NCI-H1105 treated with DMSO at 0.1 percent for 48 hours (cell line): ENCODE measurements at regions not wholly inside any gene's neighbourhood (a gene's known extent, or its start where the extent isn't known, plus 50 kb on each side); places are given as distances from the start of the nearest gene placed in this dataset.

ENCODE experiments used
- DNase-seq: peaks from one replicate; lab custom pipeline; 2025; lab: John Stamatoyannopoulos, UW

GRCh38 chr4:77367638-77368037 lies 210.6 kb downstream of the CCNG2 start:
- DNase-seq: no peak

- no peak for DNase-seq
Observed at GRCh38 chr4:77372375-77372774, 215.4 kb downstream of the CCNG2 start.

GRCh38 chr4:77375866-77376607 lies 219.0 kb downstream of the CCNG2 start:
- DNase-seq: no peak

DNA sequence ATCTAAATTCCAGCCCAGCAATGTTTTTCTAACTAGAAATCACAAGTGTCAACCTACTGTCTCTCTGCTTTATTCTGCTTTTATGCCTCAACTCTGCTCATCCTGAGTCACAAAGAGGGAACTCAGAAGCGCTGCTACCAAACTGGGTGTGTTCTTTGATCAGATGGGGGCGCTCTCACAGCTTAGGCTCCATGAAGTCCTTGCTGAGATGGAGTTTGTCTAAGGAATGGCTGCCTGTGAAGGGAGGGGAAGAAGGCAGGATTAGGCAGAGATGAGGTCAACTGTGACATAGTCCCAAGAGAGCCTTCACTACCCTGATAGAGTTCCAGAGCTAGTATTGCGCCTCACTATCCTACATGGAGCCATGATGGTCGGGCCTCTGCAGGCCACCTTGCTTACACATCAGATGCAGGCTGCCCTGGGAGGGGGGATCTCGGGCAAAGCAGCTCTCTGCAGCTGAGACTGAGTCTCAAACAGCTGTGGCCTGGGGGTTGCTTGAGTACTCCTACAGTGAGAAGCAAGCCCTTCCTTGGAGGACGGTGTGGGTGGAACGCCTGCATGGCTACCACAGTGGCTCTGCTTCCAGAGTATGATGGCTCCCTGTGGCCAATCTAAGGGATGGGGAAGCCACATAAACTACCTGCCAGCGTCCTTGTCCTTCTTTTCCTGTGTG lies 219.9 kb downstream of the CCNG2 start:
- DNase-seq: no peak

DNA sequence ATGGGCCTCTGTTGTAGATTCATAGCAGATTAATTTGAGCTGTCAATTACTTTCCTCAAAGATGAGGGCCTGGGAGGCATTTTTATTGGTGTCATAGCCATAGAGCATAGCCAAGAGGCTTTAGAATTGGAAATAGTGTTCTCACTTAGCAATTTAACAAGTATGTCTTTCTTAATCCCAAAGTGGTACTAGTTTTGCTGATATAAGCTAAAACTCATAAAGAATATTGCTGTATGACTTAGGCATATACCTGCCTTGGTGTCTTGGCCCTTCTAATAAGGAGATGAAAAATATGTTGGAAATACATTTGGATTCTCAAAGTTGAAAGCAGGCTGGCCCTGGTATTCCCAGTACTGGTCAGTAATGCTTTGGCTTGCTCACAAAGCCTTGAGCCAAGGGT lies 221.5 kb upstream of the CXCL13 start:
- DNase-seq: no peak

GRCh38 chr4:77385124-77385969 lies 220.3 kb upstream of the CXCL13 start:
- DNase-seq: peak; percentile 64

GRCh38 chr4:77393996-77394395 lies 211.6 kb upstream of the CXCL13 start:
- DNase-seq: no peak

GRCh38 chr4:77395481-77395880 lies 210.1 kb upstream of the CXCL13 start:
- DNase-seq: peak; percentile 53

DNA sequence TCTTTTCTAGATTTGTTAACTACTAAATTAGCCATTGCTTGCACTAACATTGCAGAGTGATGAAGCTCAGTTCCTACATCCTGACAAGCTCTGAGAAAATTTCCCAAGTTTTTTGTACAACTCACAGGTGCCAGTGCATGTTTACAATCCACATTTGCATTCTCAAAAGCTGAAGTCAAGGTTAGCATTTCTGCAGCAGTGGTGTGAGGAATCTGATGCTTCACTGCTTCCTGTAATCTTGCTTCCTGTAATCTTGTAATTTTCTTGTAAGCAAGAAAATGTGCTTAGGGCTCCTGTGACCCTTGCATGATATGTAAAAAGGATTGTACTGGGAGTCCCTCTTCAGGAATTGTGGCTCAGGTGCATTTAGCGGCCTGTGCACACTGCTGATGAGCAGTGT lies 207.4 kb upstream of the CXCL13 start:
- DNase-seq: no peak

GRCh38 chr4:77399831-77400230 lies 205.8 kb upstream of the CXCL13 start:
- DNase-seq: no peak

DNA sequence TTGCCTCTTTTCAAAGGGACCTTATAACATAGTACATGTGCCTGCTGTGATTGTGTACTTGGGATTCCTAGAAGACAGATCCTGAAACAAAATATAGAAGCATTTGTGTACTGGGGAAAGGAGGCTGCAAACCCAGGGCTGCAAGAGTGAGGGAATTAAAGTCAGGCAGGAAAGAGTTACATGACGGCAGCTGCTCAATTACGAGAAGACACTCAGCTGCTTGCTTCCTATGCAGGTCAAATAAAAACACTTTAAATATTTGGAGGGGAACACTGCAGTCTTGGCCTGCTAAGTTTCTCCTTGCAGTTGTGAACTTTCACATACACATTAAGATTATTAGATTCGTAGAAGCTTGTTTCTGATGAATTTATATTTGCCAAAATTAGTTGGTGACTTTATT lies 191.9 kb upstream of the CXCL13 start:
- no peak for DNase-seq

GRCh38 chr4:77415689-77416088 lies 189.9 kb upstream of the CXCL13 start:
- DNase-seq: no peak

GRCh38 chr4:77418333-77418732 lies 187.3 kb upstream of the CXCL13 start:
- peak; percentile 54 for DNase-seq

- DNase-seq: no peak
Observed at GRCh38 chr4:77430847-77431246, 174.8 kb upstream of the CXCL13 start.

GRCh38 chr4:77431546-77431945 lies 174.1 kb upstream of the CXCL13 start:
- DNase-seq: no peak

DNA sequence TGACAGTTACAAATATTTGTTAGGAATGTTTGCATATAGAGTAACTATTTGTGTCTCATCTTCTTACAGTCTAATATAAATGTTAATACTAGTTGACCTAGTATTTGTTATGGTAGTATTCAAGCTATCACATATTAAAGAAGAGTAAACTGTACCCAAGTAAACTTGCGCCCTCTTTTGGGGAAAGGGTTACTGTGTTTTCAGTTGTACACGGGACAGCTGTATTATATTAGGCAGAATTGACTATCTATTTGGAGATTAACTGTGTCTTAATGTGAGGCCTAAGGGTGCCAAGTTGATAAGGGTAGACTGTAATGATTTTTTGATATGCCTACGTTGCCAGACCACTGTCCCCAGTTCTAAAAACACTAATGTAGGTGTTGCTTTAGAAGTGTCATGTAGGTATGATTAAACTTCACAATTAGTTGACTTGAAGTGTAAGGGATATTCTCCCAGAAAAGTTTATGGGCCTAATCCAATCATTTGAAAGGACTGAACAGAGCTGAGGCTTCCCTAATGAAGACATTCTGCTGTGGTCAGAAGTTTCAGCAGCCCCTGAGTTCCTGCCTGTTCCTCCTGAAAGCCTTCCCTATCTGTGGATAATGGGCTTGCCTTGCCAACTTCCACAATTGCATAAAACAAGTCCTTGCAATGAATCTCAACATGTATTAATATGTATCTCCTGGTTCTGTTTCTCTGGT lies 172.8 kb upstream of the CXCL13 start:
- peak; percentile 2 for DNase-seq

- DNase-seq: peak; percentile 73
Observed at GRCh38 chr4:77433418-77433733, 172.2 kb upstream of the CXCL13 start.

GRCh38 chr4:77434299-77435092 lies 171.1 kb upstream of the CXCL13 start:
- DNase-seq: no peak

GRCh38 chr4:77437079-77437478 lies 168.5 kb upstream of the CXCL13 start:
- DNase-seq: no peak

GRCh38 chr4:77438549-77438948 lies 167.1 kb upstream of the CXCL13 start:
- no peak for DNase-seq

GRCh38 chr4:77443941-77444340 lies 161.7 kb upstream of the CXCL13 start:
- DNase-seq: no peak

GRCh38 chr4:77445823-77446222 lies 159.8 kb upstream of the CXCL13 start:
- no peak for DNase-seq
